Motor neuron (in vitro differentiated cells): ENCODE measurements at regions not wholly inside any gene's neighbourhood (a gene's known extent, or its start where the extent isn't known, plus 50 kb on each side); places are given as distances from the start of the nearest gene placed in this dataset.

Experiments used
- ATAC-seq, 8 experiments: fragments of 200-7000 bp; cut with Tn5 transposase; replicated peaks in 6 of 8; 2 replicates each; pipeline ENCODE4 v1.8.0; 2021; ENCODE audit warnings: mild to moderate bottlenecking in 8 of 8, moderate library complexity in 8 of 8
- H3K27ac ChIP-seq, 2 donors: fragments of 250-450 bp; sonication (Bioruptor Pico); 2 replicates each; pipeline ENCODE4 v1.9.0; 2021; ENCODE audit warnings: antibody characterized with exemption in 2 of 2, mild to moderate bottlenecking in 2 of 2, moderate library complexity in 1 of 2
- H3K4me1 ChIP-seq, 2 donors: fragments of 250-450 bp; sonication (Bioruptor Pico); replicated peaks in 1 of 2; 2 replicates each; pipeline ENCODE4 v1.6.1; 2021; ENCODE audit warnings: antibody characterized with exemption in 2 of 2, mild to moderate bottlenecking in 2 of 2, moderate library complexity in 1 of 2
- H3K4me3 ChIP-seq, 5 donors: fragments of 250-450 bp; sonication (Bioruptor Pico); 2 replicates each; pipeline ENCODE4 v1.9.0; 2021; ENCODE audit warnings: antibody characterized with exemption in 5 of 5, mild to moderate bottlenecking in 5 of 5, moderate library complexity in 4 of 5
- WGBS, 10 experiments: fragments of 450-650 bp; shearing (Covaris generic); methylation state at CpG; one replicate each; pipeline ENCODE4 v1.0.0; 2022; 5-methylcytosine and 5-hydroxymethylcytosine counted together
- in situ Hi-C, 9 experiments: fragments of 400-800 bp; cut with MboI; loops; one replicate each; pipeline ENCODE4 v1.15.0; 2021; ENCODE audit warnings: low sequenced_read_pairs in 9 of 9, low pct_unique_long_range_greater_than_20kb in 2 of 9; ENCODE audit not compliant: unreplicated experiment in 9 of 9

DNA sequence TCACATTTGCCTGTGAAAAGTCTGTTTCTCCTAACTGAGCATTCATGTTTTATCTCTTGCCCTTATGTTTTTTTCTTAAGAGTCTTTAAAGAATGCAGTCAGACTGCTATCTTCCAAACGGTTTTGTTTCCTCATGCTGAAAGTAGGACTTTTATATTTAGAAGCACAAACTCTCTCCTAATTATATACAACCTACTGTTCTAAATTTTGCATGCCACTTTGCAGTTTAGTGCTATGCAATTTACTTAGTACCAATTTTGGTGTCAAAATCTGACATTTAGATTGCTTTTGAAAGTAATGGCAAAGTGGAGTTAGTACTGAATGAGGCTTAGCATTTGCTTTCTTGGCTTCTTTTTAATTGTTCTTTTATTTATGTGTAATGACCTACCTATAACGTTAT, 55.1 kb upstream of the PCDH20 start:
- WGBS, 10 experiments: 0 to 82% (median 24%) methylated on average over 1 to 2 of the region's 2 CpGs
- no peaks in the 10 kb centered on the region for H3K4me1 ChIP-seq
- ATAC-seq: no peak
- H3K27ac ChIP-seq: no peak overlapping the region
- H3K4me3 ChIP-seq: no peak overlapping the region
- in situ Hi-C loops: no loop called here

DNA sequence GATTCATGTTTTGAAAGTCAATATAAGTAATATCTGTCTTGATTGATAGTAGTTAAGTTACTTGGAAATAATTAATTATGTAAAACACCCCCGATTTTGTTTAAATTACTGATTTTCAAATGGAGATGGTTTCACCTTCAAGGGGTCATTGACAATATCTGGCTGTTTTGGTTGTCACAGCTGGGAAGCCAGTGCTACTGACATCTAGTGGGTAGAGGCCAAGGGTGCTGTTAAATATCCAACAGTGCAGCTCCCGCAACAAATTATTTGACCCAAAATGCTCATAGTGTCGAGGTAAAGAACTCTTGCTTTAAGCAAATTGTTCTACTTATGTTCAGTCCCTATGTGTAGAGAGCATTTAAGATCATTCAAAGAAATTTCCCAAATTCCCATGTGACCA, 50.6 kb upstream of the PCDH20 start:
- 0 to 76% (median 42%) methylated on average over 1 to 3 of the region's 3 CpGs; no CpG with 5 or more reads in 2 of the 10 experiments for whole genome bisulfite sequencing, 10 experiments
- Histone ChIP-seq H3K4me3 (no peak overlapping the region), H3K27ac (no peak overlapping the region), H3K4me1 (no peaks in the 10 kb centered on the region)
- in situ Hi-C loops: no loop called here
- ATAC-seq: peak in 1 of 8 experiments; percentile 37
